ENCODE measurements at regions not wholly inside any gene's neighbourhood (a gene's known extent, or its start where the extent isn't known, plus 50 kb on each side); places are given as distances from the start of the nearest gene placed in this dataset.

DNA sequence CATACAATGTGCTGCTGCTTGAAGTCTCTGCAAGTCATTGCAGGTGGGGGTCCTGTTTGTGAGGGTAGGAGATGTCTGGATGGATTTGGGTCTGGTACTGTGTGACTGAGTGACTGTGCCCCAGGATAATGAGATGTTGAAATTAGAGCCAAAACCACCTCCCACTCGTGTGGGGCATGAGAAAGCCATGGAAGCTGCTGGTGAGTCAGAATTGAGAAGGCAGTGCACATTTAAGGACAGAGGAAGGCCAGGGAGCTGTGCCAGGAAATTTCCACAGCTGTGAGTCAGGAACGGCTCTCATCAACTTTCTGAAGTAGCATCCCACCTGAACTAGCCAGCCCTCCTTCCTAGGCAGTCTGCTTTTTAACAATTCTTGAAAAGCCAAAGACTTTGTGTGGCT lies 229.8 kb downstream of the DRD1 start:
- H3K4me3 ChIP-seq (ENCODE audit: low read depth, low read length) = no peak overlapping the region
- WGBS (ENCODE audit: insufficient coverage) = 60% methylated on average over 2 of the region's 2 CpGs
- DNase-seq (ENCODE audit: low read depth in 4 of 6, low spot score in 6 of 6) = no peak
- peaks cover 2% of the 10 kb centered on the region for H3K9me3 ChIP-seq (ENCODE audit: control insufficient read depth, insufficient read depth, low read length)
- H3K4me1 ChIP-seq (ENCODE audit: control insufficient read depth, insufficient read depth, low read length) = peaks cover 9% of the 10 kb centered on the region
- H3K36me3 ChIP-seq (ENCODE audit: control insufficient read depth, insufficient read depth, low read length) = no peaks in the 10 kb centered on the region
- H3K27me3 ChIP-seq (ENCODE audit: control insufficient read depth, insufficient read depth, low read length) = no peaks in the 10 kb centered on the region
- no peak overlapping the region for H3K27ac ChIP-seq (ENCODE audit: low read depth, low read length)

DNA sequence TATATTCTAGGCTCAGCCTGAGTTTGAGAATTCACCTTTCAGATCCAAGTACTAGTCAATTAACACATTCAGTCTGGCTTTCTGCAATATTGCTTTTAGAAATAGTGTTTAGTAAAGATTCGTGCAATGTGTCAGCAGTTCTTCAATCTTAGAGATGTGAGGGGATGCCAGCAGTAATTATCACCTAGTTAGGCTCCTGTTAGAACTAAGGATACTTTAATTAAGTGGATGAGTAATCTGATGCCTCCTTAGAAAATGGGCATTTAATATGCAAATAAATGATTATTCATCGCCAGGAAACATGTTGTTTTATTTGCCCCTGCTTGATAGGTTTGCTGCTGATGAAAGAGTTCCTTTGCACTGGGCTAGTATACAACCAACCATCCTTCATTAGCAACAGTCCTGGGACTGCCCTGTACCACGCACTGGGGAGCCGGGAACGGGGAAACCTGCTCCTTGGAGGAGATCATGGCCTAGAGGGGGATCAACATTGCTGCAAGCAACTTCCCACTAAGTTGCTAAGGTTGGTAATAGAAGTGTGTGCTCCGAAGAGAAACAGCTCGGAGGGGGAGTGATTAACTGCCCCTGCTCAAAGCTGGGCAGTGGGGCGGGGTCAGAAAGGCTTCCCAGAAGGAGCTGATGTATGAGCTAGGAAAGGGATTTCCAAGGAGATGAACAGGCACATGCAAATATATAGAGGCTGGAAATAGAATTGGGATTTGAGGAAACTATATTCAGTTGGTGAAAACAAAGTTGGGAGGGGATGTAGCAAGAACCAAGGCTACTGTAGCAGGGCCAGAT lies 231.8 kb downstream of the DRD1 start:
- WGBS (ENCODE audit: insufficient coverage) = 25% methylated on average over 5 of the region's 8 CpGs
- Histone ChIP-seq H3K27ac (ENCODE audit: low read depth, low read length) (no peak overlapping the region), H3K4me1 (ENCODE audit: control insufficient read depth, insufficient read depth, low read length) (peaks cover 5% of the 10 kb centered on the region), H3K4me3 (ENCODE audit: low read depth, low read length) (no peak overlapping the region), H3K9me3 (ENCODE audit: control insufficient read depth, insufficient read depth, low read length) (peaks cover 2% of the 10 kb centered on the region), H3K36me3 (ENCODE audit: control insufficient read depth, insufficient read depth, low read length) (no peaks in the 10 kb centered on the region), H3K27me3 (ENCODE audit: control insufficient read depth, insufficient read depth, low read length) (no peaks in the 10 kb centered on the region)
- DNase-seq (ENCODE audit: low read depth in 4 of 6, low spot score in 6 of 6) = peak in 2 of 6 donors; percentile 35 to 69

DNA sequence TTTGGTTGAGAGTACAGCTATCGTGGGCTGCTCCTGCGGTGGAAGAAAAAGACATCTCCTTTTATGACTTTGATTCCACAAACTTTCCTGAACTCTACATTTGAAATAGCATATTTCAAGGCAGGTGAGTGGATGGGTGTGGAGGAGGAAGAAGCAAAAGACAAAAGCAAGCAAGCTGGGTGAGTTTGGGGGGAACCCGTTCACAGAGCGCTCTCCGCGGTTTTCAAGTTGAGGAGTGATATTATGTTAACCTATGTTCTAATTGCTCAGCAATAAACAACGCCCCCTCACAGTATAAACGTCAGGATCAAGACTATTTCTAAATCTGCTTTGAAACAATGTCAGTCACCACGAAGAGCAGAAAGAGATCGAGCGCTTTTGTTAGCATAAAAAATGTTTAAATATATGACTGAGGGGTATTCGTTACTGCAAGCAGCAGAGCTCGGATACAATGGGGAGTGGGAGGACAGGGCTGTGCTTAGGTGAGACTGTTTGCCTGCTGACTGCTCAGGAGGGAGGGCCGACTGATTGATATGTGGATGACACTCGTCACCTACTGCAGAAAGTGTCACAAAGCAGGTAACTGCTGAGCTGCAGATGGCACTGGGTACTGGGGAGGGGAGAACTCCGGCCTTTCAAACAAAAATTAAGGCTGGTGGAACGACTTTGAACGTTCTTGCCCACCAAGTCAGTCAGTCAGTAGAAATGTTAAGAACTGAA lies 236.5 kb downstream of the DRD1 start:
- Histone ChIP-seq H3K4me1 (ENCODE audit: control insufficient read depth, insufficient read depth, low read length) (peaks cover 10% of the 10 kb centered on the region), H3K4me3 (ENCODE audit: low read depth, low read length) (no peak overlapping the region), H3K36me3 (ENCODE audit: control insufficient read depth, insufficient read depth, low read length) (no peaks in the 10 kb centered on the region), H3K9me3 (ENCODE audit: control insufficient read depth, insufficient read depth, low read length) (peaks cover 2% of the 10 kb centered on the region), H3K27ac (ENCODE audit: low read depth, low read length) (no peak overlapping the region), H3K27me3 (ENCODE audit: control insufficient read depth, insufficient read depth, low read length) (no peaks in the 10 kb centered on the region)
- 65% methylated on average over 8 of the region's 18 CpGs for WGBS (ENCODE audit: insufficient coverage)
- no peak for DNase-seq (ENCODE audit: low read depth in 4 of 6, low spot score in 6 of 6)

DNA sequence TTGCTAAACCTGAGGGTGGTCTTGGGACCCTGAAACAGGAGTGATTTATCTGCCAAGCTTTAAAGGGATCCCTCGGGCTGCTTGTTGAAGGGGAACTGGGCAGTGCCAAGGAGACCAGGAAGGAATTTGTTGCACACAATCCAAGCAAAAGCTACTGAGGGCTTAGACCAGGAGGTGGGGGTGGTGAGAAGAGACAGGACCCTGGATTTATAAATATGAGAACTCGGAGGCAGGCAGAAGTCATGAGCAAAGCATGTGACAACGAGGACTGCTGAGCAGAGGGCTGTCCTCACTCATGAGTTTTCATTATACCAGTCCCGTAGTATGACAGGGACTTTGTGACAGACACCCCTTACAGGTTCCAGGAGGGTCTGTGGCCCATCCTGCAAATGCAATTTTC lies 237.3 kb downstream of the DRD1 start:
- Histone ChIP-seq H3K9me3 (ENCODE audit: control insufficient read depth, insufficient read depth, low read length) (peaks cover 2% of the 10 kb centered on the region), H3K27ac (ENCODE audit: low read depth, low read length) (no peak overlapping the region), H3K4me1 (ENCODE audit: control insufficient read depth, insufficient read depth, low read length) (peaks cover 9% of the 10 kb centered on the region), H3K36me3 (ENCODE audit: control insufficient read depth, insufficient read depth, low read length) (no peaks in the 10 kb centered on the region), H3K4me3 (ENCODE audit: low read depth, low read length) (no peak overlapping the region), H3K27me3 (ENCODE audit: control insufficient read depth, insufficient read depth, low read length) (no peaks in the 10 kb centered on the region)
- DNase-seq (ENCODE audit: low read depth in 4 of 6, low spot score in 6 of 6) = peak in 2 of 6 donors; percentile 43 to 45
- 36% methylated on average over 4 of the region's 4 CpGs for WGBS (ENCODE audit: insufficient coverage)

DNA sequence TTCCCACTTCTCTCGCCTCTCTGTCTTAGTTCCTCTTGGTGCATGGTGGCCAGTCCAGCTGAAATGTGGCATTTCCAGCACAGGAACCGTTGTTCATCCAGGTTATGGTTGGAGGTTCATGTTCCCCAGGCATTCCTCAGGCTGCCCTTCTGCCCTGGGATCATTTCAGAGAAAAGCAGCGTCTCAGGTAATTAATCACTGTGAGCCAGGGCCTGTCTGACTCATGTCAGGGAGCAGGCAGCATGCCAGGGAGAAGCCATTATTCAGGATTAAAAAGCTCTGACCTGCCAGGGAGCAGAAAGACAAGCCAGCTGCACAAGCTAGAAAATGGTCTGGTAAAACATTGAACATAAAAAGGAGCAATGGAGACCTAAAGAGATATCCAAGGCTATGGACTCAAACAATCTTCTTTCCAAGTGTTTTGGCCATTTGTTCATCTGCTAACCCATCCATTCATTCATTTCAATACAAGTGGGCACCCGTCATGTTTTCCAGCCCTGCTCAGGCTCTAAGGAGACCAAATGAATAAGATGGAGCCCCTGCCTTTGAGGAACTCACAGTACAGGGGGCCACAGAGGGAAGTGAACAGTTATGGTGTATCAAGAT lies 241.4 kb downstream of the DRD1 start:
- DNase-seq (ENCODE audit: low read depth in 4 of 6, low spot score in 6 of 6) = peak in 3 of 6 donors; percentile 42 to 64 (median 53)
- H3K9me3 ChIP-seq (ENCODE audit: control insufficient read depth, insufficient read depth, low read length) = no peaks in the 10 kb centered on the region
- no peaks in the 10 kb centered on the region for H3K36me3 ChIP-seq (ENCODE audit: control insufficient read depth, insufficient read depth, low read length)
- peaks cover 9% of the 10 kb centered on the region for H3K4me1 ChIP-seq (ENCODE audit: control insufficient read depth, insufficient read depth, low read length)
- no peak overlapping the region for H3K4me3 ChIP-seq (ENCODE audit: low read depth, low read length)
- no peak overlapping the region for H3K27ac ChIP-seq (ENCODE audit: low read depth, low read length)
- 13% methylated on average over 4 of the region's 4 CpGs for WGBS (ENCODE audit: insufficient coverage)
- no peaks in the 10 kb centered on the region for H3K27me3 ChIP-seq (ENCODE audit: control insufficient read depth, insufficient read depth, low read length)

DNA sequence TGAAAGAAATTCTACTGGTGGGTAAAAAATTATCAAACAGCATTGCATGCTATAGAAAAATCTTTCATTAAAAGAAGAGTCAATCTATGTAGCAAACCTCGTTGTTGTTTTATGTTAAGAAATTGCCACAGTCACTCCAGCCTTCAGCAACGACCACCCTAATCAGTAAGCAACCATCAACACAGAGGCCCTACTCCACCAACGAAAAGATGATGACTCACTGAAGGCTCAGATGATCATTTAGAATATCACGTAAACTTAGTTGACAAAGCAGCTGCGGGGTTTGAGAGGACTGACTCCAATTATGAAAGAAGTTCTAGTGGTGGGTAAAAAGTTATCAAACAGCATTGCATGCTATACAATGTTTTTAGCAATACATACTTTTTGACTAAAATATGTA lies 242.6 kb downstream of the DRD1 start:
- Histone ChIP-seq H3K27me3 (ENCODE audit: control insufficient read depth, insufficient read depth, low read length) (no peaks in the 10 kb centered on the region), H3K4me3 (ENCODE audit: low read depth, low read length) (no peak overlapping the region), H3K36me3 (ENCODE audit: control insufficient read depth, insufficient read depth, low read length) (no peaks in the 10 kb centered on the region), H3K9me3 (ENCODE audit: control insufficient read depth, insufficient read depth, low read length) (no peaks in the 10 kb centered on the region), H3K27ac (ENCODE audit: low read depth, low read length) (no peak overlapping the region), H3K4me1 (ENCODE audit: control insufficient read depth, insufficient read depth, low read length) (peaks cover 5% of the 10 kb centered on the region)
- no peak for DNase-seq (ENCODE audit: low read depth in 4 of 6, low spot score in 6 of 6)
- no CpG with 5 or more reads among the region's 5 CpGs for WGBS (ENCODE audit: insufficient coverage)

DNA sequence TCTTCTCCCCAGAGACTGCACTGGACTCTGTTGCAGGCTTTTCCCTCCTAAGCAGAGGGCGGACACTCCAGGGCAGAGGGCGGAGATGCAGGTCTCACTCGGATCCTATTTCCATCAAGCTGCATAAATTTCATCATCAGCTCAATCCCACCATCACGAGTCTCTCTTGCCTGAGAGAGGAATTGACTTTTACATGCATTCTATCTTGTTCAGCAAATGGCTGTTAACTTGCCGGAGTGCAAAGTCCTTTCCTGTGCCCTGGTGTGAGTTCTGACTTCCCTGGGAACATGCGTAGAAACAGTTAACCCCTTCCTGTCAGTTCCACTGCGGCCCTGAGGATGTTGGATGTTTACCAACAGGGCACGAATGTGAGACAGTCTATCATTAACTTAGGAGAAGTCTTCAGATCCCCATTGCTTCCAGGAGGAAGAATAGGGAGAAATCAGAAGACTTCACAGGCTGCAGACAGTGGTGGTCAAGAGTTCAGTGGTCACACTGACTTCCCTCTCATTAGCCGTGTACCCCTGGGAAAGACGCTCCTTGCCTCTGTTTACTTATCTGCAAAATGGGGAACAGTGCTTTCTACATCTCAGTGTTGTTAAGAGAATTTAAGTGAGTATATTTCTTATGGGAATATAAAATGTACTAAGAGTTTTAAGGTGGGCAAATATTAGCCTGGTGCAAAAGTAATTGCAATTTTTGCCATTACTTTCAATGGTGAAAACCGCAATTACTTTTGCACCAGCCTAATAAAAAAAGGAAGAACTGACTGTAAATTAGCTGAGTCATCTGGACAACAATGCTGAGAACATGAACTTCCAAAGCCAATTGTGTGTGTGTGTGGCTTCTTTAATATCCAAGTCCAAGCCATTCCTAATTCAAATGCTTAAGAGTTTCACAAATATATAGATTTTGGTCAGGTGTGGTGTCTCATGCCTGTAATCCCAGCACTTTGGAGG lies 248.0 kb downstream of the DRD1 start:
- no peaks in the 10 kb centered on the region for H3K9me3 ChIP-seq (ENCODE audit: control insufficient read depth, insufficient read depth, low read length)
- no peak overlapping the region for H3K27ac ChIP-seq (ENCODE audit: low read depth, low read length)
- no peaks in the 10 kb centered on the region for H3K4me1 ChIP-seq (ENCODE audit: control insufficient read depth, insufficient read depth, low read length)
- DNase-seq (ENCODE audit: low read depth in 4 of 6, low spot score in 6 of 6) = no peak
- H3K4me3 ChIP-seq (ENCODE audit: low read depth, low read length) = no peak overlapping the region
- no peaks in the 10 kb centered on the region for H3K27me3 ChIP-seq (ENCODE audit: control insufficient read depth, insufficient read depth, low read length)
- no peaks in the 10 kb centered on the region for H3K36me3 ChIP-seq (ENCODE audit: control insufficient read depth, insufficient read depth, low read length)
- WGBS (ENCODE audit: insufficient coverage) = 30% methylated on average over 7 of the region's 11 CpGs

DNA sequence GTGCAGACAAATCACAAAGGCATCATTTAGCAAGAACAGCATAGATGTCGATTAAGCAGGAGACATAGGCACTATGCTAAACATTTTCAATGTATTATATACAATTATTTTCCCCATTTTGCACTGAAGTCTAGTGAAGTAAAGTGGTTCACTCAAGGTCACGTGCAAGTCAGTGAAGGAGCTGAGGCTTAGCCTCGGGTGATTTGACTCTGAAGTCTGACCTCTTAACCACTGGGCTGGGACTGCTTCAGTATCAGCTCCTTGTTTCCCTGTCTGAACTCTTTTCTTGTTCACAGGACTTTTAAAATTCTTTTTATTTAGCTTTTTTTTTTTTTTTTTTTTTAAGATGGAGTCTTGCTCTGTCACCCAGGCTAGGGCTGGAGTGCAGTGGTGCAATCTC lies 262.7 kb downstream of the DRD1 start:
- no peaks in the 10 kb centered on the region for H3K9me3 ChIP-seq (ENCODE audit: control insufficient read depth, insufficient read depth, low read length)
- DNase-seq (ENCODE audit: low read depth in 4 of 6, low spot score in 6 of 6) = no peak
- WGBS (ENCODE audit: insufficient coverage) = 85% methylated on average over 2 of the region's 3 CpGs

DNA sequence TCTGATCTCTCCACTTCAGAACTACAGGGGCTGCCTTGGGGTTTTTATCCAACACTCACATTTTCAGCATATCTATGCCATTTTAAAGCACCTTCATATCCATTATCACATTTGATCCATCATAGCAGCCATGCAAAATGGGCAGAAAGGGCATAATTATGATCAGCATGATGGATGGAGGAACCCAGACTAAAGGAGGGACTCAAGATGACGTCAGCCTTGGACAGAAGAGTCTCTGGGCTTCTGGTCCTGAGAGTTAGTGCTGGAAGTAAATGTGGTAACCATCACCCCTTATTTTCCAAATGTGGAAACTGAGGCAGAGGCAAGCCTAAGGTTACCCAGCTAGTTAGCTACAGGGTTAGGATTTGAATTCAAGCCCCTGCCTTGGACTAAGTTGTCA lies 273.1 kb downstream of the DRD1 start:
- Histone ChIP-seq H3K4me1 (ENCODE audit: control insufficient read depth, insufficient read depth, low read length) (no peaks in the 10 kb centered on the region), H3K36me3 (ENCODE audit: control insufficient read depth, insufficient read depth, low read length) (no peaks in the 10 kb centered on the region), H3K9me3 (ENCODE audit: control insufficient read depth, insufficient read depth, low read length) (no peaks in the 10 kb centered on the region), H3K27ac (ENCODE audit: low read depth, low read length) (no peak overlapping the region), H3K4me3 (ENCODE audit: low read depth, low read length) (no peak overlapping the region), H3K27me3 (ENCODE audit: control insufficient read depth, insufficient read depth, low read length) (no peaks in the 10 kb centered on the region)
- no peak for DNase-seq (ENCODE audit: low read depth in 4 of 6, low spot score in 6 of 6)
- WGBS (ENCODE audit: insufficient coverage) = 100% methylated on average over 1 of the region's 1 CpG

More for the DNA sequence above, 262.7 kb downstream of the DRD1 start:
- Histone ChIP-seq H3K4me1 (ENCODE audit: control insufficient read depth, insufficient read depth, low read length) (no peaks in the 10 kb centered on the region), H3K4me3 (ENCODE audit: low read depth, low read length) (no peak overlapping the region), H3K36me3 (ENCODE audit: control insufficient read depth, insufficient read depth, low read length) (no peaks in the 10 kb centered on the region), H3K27ac (ENCODE audit: low read depth, low read length) (no peak overlapping the region), H3K27me3 (ENCODE audit: control insufficient read depth, insufficient read depth, low read length) (no peaks in the 10 kb centered on the region)

Data from spinal cord (tissue), 9 donors.